ENCODE measurements at regions not wholly inside any gene's neighbourhood (a gene's known extent, or its start where the extent isn't known, plus 50 kb on each side); places are given as distances from the start of the nearest gene placed in this dataset.

DNA sequence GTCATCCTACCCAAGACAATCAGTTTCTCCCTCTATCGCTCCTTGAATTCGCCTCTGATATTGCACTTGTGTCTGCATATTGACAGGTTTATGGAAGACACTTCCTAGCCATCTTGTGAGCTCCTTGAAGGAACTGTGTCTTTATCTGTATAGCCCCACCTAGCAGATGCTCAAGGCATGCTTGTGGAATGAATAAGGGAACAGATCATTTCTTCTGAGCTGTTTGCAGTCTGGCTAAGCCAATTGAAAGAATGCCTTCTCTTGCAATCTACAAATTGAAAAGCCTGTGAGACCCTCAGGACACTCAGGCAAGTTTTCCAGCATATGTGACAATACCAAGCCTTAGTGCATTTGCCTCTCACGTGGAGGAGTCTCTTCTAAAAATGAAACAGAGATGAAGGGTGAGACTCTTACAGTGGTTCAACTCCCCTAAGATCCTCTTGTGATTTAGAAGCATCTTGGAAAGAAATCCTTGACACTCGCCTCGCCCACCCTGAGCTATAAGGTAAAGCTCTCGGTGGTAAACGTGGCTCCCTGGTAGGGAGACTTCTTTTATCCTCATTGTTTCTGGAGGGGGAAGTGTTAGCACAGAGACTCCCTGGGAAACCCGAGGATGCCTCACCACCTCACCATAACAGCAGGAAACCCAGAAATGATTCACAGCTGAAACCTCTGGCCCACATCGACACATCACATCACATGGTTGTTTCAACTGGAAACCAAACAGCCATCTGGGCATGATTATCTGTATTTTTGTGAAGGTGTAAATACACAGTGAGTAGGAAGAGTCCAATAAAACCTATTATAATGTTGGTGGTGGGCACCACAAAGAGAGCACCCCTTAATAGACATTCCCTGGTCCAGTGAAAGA is 112.3 kb upstream of the BCL2L14 start:
- BruUV-seq (replicated peaks), result no TSS peak

DNA sequence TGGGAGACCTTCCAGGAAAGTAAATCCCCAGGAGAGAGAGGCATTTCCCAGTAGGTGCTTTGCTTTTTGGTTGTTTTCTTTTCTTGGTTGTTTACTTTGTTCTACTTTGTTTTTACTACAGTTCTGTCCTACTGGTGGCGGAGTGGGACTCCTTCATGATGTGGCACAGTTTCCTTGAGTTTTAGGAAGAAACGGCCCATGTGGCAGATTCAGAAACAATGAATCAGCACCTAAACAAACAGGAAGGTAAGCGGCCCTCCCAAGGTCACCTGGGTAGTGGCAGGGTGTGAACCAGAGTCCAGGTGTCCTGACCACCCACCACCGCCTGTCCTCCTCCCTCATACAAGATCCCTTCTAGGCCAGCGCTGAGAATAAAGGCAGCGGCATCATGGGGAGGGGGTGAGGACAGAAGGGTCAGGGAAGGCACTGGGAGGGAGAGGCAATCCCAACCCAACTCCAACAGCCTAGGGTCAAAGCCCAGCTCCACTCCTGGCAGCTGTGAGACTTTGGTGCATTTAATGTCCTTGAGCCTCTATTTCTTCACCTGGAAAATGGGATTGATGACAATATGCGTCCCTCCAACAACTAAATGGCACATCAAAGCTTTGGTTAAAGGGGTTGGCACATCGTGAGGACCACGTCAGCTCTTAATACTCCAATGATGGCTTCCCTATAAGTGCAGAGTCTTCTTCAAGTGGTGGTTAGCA is 111.5 kb upstream of the BCL2L14 start:
- POLR2A ChIA-PET, result no interaction called here
- H3K9me3 ChIP-seq (ENCODE audit: control insufficient read depth in 1 of 2, insufficient read depth in 1 of 2, low read depth in 1 of 2, low read length in 2 of 2), result no peaks in the 10 kb centered on the region
- no peak for TF ChIP-seq CEBPB (IDR thresholded peaks at IDR 0.05; ENCODE audit: low read depth)
- TF ChIP-seq EZH2 (IDR thresholded peaks at IDR 0.05), result no peak
- no peak for TF ChIP-seq MAX (IDR thresholded peaks at IDR 0.05)
- DNase-seq (ENCODE audit: low read depth, low spot score) (no peak), ATAC-seq (no peak)
- no TSS peak for BruUV-seq (replicated peaks)
- peaks cover 6 to 16% of the 10 kb centered on the region in 2 experiments; a peak in 3 of 4 replicates for H3K4me1 ChIP-seq (ENCODE audit: control insufficient read depth in 1 of 2, insufficient read depth in 2 of 2, low read length in 2 of 2)
- no peaks in the 10 kb centered on the region for H3K9me2 ChIP-seq (ENCODE audit: insufficient read depth)
- RAD21 ChIA-PET (ENCODE audit: low non-redundant PET in 1 of 2, low total read pairs in 2 of 2, uncharacterized antibody in 2 of 2, unreplicated experiment in 2 of 2), result no interaction called here
- H3K79me2 ChIP-seq (ENCODE audit: insufficient read depth, low read length), result no peaks in the 10 kb centered on the region
- H4K20me1 ChIP-seq (ENCODE audit: insufficient read depth), result no peaks in the 10 kb centered on the region
- H3K27me3 ChIP-seq (ENCODE audit: insufficient read depth, low read length), result peaks cover 24% of the 10 kb centered on the region
- CTCF ChIA-PET, result no interaction called here
- no peaks in the 10 kb centered on the region for H3K36me3 ChIP-seq (ENCODE audit: control insufficient read depth in 1 of 2, insufficient read depth in 2 of 2, low read length in 2 of 2)
- peak overlapping the region; percentile 28 for H3K4me2 ChIP-seq (ENCODE audit: low read length)
- no peak overlapping the region for H3K4me3 ChIP-seq (replicated peaks in 1 of 2; ENCODE audit: low read depth in 1 of 2, low read length in 2 of 2)
- H3K27ac ChIP-seq (ENCODE audit: low read depth, low read length), result no peak overlapping the region
- peak overlapping the region; percentile 22 for H2AFZ ChIP-seq (ENCODE audit: low read depth, low read length, poor library complexity, severe bottlenecking)
- intact Hi-C loops (cut with micrococcal nuclease), result no loop called here
- no peak overlapping the region for H3K9ac ChIP-seq (ENCODE audit: low read length)

More for the DNA sequence above, 112.3 kb upstream of the BCL2L14 start:
- H3K4me1 ChIP-seq (ENCODE audit: control insufficient read depth in 1 of 2, insufficient read depth in 2 of 2, low read length in 2 of 2), result peaks cover 6 to 16% of the 10 kb centered on the region in 2 experiments; a peak in 3 of 4 replicates
- H3K27me3 ChIP-seq (ENCODE audit: insufficient read depth, low read length), result peaks cover 33% of the 10 kb centered on the region
- peak overlapping the region; percentile 28 for H3K4me2 ChIP-seq (ENCODE audit: low read length)
- ChIA-PET RAD21 (ENCODE audit: low non-redundant PET in 1 of 2, low total read pairs in 2 of 2, uncharacterized antibody in 2 of 2, unreplicated experiment in 2 of 2) (interaction anchor here in 1 of 2 experiments (0.6 kb wide), 1 partner anchor 75 kb away, joined by 3 read pairs; no protein-coding TSS in a partner anchor), POLR2A (no interaction called here), CTCF (no interaction called here)
- H3K9me2 ChIP-seq (ENCODE audit: insufficient read depth), result no peaks in the 10 kb centered on the region
- H3K36me3 ChIP-seq (ENCODE audit: control insufficient read depth in 1 of 2, insufficient read depth in 2 of 2, low read length in 2 of 2), result no peaks in the 10 kb centered on the region
- H3K9ac ChIP-seq (ENCODE audit: low read length), result no peak overlapping the region
- peak overlapping the region; percentile 22 for H2AFZ ChIP-seq (ENCODE audit: low read depth, low read length, poor library complexity, severe bottlenecking)
- H3K79me2 ChIP-seq (ENCODE audit: insufficient read depth, low read length), result no peaks in the 10 kb centered on the region
- ATAC-seq, result peak; percentile 59
- intact Hi-C loops (cut with micrococcal nuclease), result no loop called here
- H3K4me3 ChIP-seq (replicated peaks in 1 of 2; ENCODE audit: low read depth in 1 of 2, low read length in 2 of 2), result no peak overlapping the region
- no peak for DNase-seq (ENCODE audit: low read depth, low spot score)
- H3K27ac ChIP-seq (ENCODE audit: low read depth, low read length), result no peak overlapping the region
- no peaks in the 10 kb centered on the region for H3K9me3 ChIP-seq (ENCODE audit: control insufficient read depth in 1 of 2, insufficient read depth in 1 of 2, low read depth in 1 of 2, low read length in 2 of 2)
- no peaks in the 10 kb centered on the region for H4K20me1 ChIP-seq (ENCODE audit: insufficient read depth)
- no peak for TF ChIP-seq SRF (IDR thresholded peaks at IDR 0.05; ENCODE audit: low read depth)
- TF ChIP-seq MAX (IDR thresholded peaks at IDR 0.05), result no peak
